ENCODE measurements at regions not wholly inside any gene's neighbourhood (a gene's known extent, or its start where the extent isn't known, plus 50 kb on each side); places are given as distances from the start of the nearest gene placed in this dataset.

GRCh38 chr2:17223211-17223610 is 295.0 kb downstream of the RAD51AP2 start:
- no peak overlapping the region for H3K27ac ChIP-seq (ENCODE audit: control insufficient read depth, insufficient read depth, low read length)
- no peaks in the 10 kb centered on the region for H3K79me2 ChIP-seq (ENCODE audit: control insufficient read depth, insufficient read depth, low read length)
- no peaks in the 10 kb centered on the region for H3K27me3 ChIP-seq (ENCODE audit: control insufficient read depth, extremely low read depth, insufficient read depth, low read length)
- dilution Hi-C loops (cut with MboI; ENCODE audit: extremely low pct_ligation_motif_present, low sequenced_read_pairs), result no loop called here
- FAIRE-seq (no peak), DNase-seq (ENCODE audit: low read depth, low spot score) (no peak)
- no peaks in the 10 kb centered on the region for H3K9me1 ChIP-seq (ENCODE audit: control insufficient read depth, extremely low read depth, insufficient read depth, low read length)
- no peaks in the 10 kb centered on the region for H4K20me1 ChIP-seq (ENCODE audit: control insufficient read depth, extremely low read depth, insufficient read depth, low read length)
- H3K9me3 ChIP-seq (ENCODE audit: control insufficient read depth, low read depth, low read length), result no peaks in the 10 kb centered on the region
- H3K4me3 ChIP-seq (ENCODE audit: control insufficient read depth in 2 of 3, extremely low read depth in 1 of 3, insufficient read depth in 2 of 3, low read depth in 1 of 3, low read length in 3 of 3), result no peak overlapping the region
- H3K4me1 ChIP-seq (ENCODE audit: control insufficient read depth, extremely low read depth, insufficient read depth, low read length), result no peaks in the 10 kb centered on the region
- no peak overlapping the region for H3K4me2 ChIP-seq (ENCODE audit: control insufficient read depth, extremely low read depth, insufficient read depth, low read depth, low read length)
- H3K36me3 ChIP-seq (ENCODE audit: control insufficient read depth in 2 of 2, extremely low read depth in 1 of 2, insufficient read depth in 2 of 2, low read length in 2 of 2), result no peaks in the 10 kb centered on the region
- H2AFZ ChIP-seq (ENCODE audit: control insufficient read depth, low read length), result no peak overlapping the region
- TF ChIP-seq EZH2 (IDR thresholded peaks at IDR 0.05; ENCODE audit: low read length), result no peak
- TF ChIP-seq, protein P1, sequence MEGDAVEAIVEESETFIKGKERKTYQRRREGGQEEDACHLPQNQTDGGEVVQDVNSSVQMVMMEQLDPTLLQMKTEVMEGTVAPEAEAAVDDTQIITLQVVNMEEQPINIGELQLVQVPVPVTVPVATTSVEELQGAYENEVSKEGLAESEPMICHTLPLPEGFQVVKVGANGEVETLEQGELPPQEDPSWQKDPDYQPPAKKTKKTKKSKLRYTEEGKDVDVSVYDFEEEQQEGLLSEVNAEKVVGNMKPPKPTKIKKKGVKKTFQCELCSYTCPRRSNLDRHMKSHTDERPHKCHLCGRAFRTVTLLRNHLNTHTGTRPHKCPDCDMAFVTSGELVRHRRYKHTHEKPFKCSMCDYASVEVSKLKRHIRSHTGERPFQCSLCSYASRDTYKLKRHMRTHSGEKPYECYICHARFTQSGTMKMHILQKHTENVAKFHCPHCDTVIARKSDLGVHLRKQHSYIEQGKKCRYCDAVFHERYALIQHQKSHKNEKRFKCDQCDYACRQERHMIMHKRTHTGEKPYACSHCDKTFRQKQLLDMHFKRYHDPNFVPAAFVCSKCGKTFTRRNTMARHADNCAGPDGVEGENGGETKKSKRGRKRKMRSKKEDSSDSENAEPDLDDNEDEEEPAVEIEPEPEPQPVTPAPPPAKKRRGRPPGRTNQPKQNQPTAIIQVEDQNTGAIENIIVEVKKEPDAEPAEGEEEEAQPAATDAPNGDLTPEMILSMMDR (optimal IDR thresholded peaks at IDR 0.05 in 1 of 3, IDR thresholded peaks at IDR 0.05 in 1 of 3, conservative IDR thresholded peaks at IDR 0.05 in 1 of 3; ENCODE audit: extremely low read depth in 1 of 3, insufficient read depth in 2 of 3, low read length in 3 of 3), result no peak
- no peak overlapping the region for H3K9ac ChIP-seq (ENCODE audit: control insufficient read depth, extremely low read depth, insufficient read depth, low read length)

DNA sequence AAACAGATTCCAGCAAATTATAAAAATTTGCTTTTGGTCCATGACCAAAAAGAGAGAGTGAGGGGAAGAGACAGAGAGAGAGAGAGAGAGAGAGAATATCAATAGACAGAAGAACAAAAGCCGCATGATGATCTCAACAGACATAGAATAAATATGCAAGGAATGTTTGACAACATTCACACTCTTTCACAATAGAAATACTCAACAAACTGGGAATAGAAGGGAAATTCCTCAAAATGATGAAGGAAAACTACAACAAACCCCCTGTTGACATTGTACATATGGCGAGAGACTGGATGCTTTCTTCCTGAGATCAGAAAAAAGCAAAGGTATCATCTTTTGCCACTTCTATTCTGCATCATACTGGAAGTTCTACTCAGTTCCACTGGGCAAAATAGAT is 309.7 kb downstream of the RAD51AP2 start:
- DNase-seq (ENCODE audit: low read depth, low spot score) (no peak), FAIRE-seq (no peak)
- Histone ChIP-seq H4K20me1 (ENCODE audit: control insufficient read depth, extremely low read depth, insufficient read depth, low read length) (no peaks in the 10 kb centered on the region), H3K4me1 (ENCODE audit: control insufficient read depth, extremely low read depth, insufficient read depth, low read length) (no peaks in the 10 kb centered on the region), H3K36me3 (ENCODE audit: control insufficient read depth in 2 of 2, extremely low read depth in 1 of 2, insufficient read depth in 2 of 2, low read length in 2 of 2) (no peaks in the 10 kb centered on the region), H3K9me1 (ENCODE audit: control insufficient read depth, extremely low read depth, insufficient read depth, low read length) (no peaks in the 10 kb centered on the region), H3K9me3 (ENCODE audit: control insufficient read depth, low read depth, low read length) (no peaks in the 10 kb centered on the region), H3K9ac (ENCODE audit: control insufficient read depth, extremely low read depth, insufficient read depth, low read length) (no peak overlapping the region), H3K27ac (ENCODE audit: control insufficient read depth, insufficient read depth, low read length) (no peak overlapping the region), H3K27me3 (ENCODE audit: control insufficient read depth, extremely low read depth, insufficient read depth, low read length) (no peaks in the 10 kb centered on the region), H3K4me2 (ENCODE audit: control insufficient read depth, extremely low read depth, insufficient read depth, low read depth, low read length) (no peak overlapping the region), H2AFZ (ENCODE audit: control insufficient read depth, low read length) (no peak overlapping the region), H3K4me3 (ENCODE audit: control insufficient read depth in 2 of 3, extremely low read depth in 1 of 3, insufficient read depth in 2 of 3, low read depth in 1 of 3, low read length in 3 of 3) (no peak overlapping the region), H3K79me2 (ENCODE audit: control insufficient read depth, insufficient read depth, low read length) (no peaks in the 10 kb centered on the region)
- dilution Hi-C loops (cut with MboI; ENCODE audit: extremely low pct_ligation_motif_present, low sequenced_read_pairs), result no loop called here
- TF ChIP-seq, protein P1 (optimal IDR thresholded peaks at IDR 0.05 in 1 of 3, IDR thresholded peaks at IDR 0.05 in 1 of 3, conservative IDR thresholded peaks at IDR 0.05 in 1 of 3; ENCODE audit: extremely low read depth in 1 of 3, insufficient read depth in 2 of 3, low read length in 3 of 3), result no peak
- TF ChIP-seq EZH2 (IDR thresholded peaks at IDR 0.05; ENCODE audit: low read length), result no peak
